A549 (cell line): ENCODE measurements at regions not wholly inside any gene's neighbourhood (a gene's known extent, or its start where the extent isn't known, plus 50 kb on each side); places are given as distances from the start of the nearest gene placed in this dataset.

ENCODE experiments used
- ATAC-seq, 2 experiments: fragments of 200-7000 bp in 1 of 2; fragments of >200 bp in 1 of 2; cut with Nextera tagmentation in 1 of 2; cut with Tn5 transposase in 1 of 2; 3 replicates each; pipeline versions ENCODE4 v1.8.0 to v1.9.1; 2018 to 2020; ENCODE audit warnings: mild to moderate bottlenecking in 1 of 2, moderate library complexity in 1 of 2
- CTCF ChIA-PET: fragments of 300-600 bp; sonication (Branson Sonifier 250); formaldehyde crosslinking; extraction: SDS; loops from one replicate; lab custom pipeline; 2021; ENCODE audit warnings: antibody characterized with exemption, inconsistent platforms; lab: Yijun Ruan, JAX
- POLR2A ChIA-PET: fragments of 350-600 bp; formaldehyde crosslinking; extraction: SDS; loops from one replicate; lab custom pipeline; 2021; ENCODE audit warnings: antibody characterized with exemption, inconsistent platforms; lab: Yijun Ruan, JAX
- DNase-seq, 2 experiments: peaks; one replicate each; pipeline versions ENCODE4 v3.0.0 to v3.0.0-alpha.2; 2011 to 2016; ENCODE audit warnings: low read depth in 1 of 2, low spot score in 1 of 2
- FAIRE-seq: peaks from 2 replicates; lab custom pipeline; 2011; peaks lifted over from hg19 to GRCh38; lab: Jason Lieb, UNC
- H3K27ac ChIP-seq, 2 experiments: fragments of >200 bp; sonication (Bioruptor Twin); formaldehyde crosslinking; 3 replicates each; pipeline ENCODE4 v1.5.1; 2016 to 2017
- H3K4me1 ChIP-seq: fragments of >200 bp; sonication (Bioruptor Twin); formaldehyde crosslinking; 3 replicates; pipeline ENCODE4 v1.6.1; 2016
- H3K4me2 ChIP-seq: fragments of >200 bp; sonication (Bioruptor Twin); formaldehyde crosslinking; 3 replicates; pipeline ENCODE4 v1.6.1; 2016
- H3K4me3 ChIP-seq: fragments of >200 bp; sonication (Bioruptor Twin); formaldehyde crosslinking; 3 replicates; pipeline ENCODE4 v1.5.1; 2016
- H3K9me3 ChIP-seq: fragments of >200 bp; sonication (Bioruptor Twin); formaldehyde crosslinking; 3 replicates; pipeline ENCODE4 v1.6.1; 2016
- BHLHE40 ChIP-seq: IDR thresholded peaks from 2 replicates; pipeline ENCODE4 v1.6.1; 2012; ENCODE audit warnings: low read depth, low read length, inconsistent platforms
- CBX2 ChIP-seq: fragments of 200-600 bp; sonication (generic); IDR thresholded peaks from 2 replicates; pipeline ENCODE4 v1.6.1; 2016; ENCODE audit warnings: low read depth, mild to moderate bottlenecking, borderline replicate concordance
- CHD2 ChIP-seq: fragments of 150-350 bp; IDR thresholded peaks from 2 replicates; pipeline ENCODE4 v1.6.1; 2014; ENCODE audit warnings: low read length; ENCODE audit not compliant: partially characterized antibody
- FOSL2 ChIP-seq, 2 experiments: fragments of 450-650 bp in 1 of 2; fragments of >200 bp in 1 of 2; sonication (Bioruptor Twin) in 1 of 2; formaldehyde crosslinking; IDR thresholded peaks; 2 replicates each; pipeline versions ENCODE4 v1.5.0 to v1.6.1; 2016 to 2020; ENCODE audit warnings: mild to moderate bottlenecking in 1 of 2, moderate library complexity in 1 of 2
- FOXS1 ChIP-seq: fragments of 250-450 bp; sonication (Bioruptor Pico); IDR thresholded peaks from 2 replicates; pipeline ENCODE4 v1.5.0; 2020; ENCODE audit warnings: mild to moderate bottlenecking, moderate library complexity
- HEYL ChIP-seq: fragments of 250-450 bp; sonication (Bioruptor Pico); IDR thresholded peaks from 2 replicates; pipeline ENCODE4 v1.8.0; 2021; ENCODE audit warnings: mild to moderate bottlenecking, moderate library complexity
- HOXB5 ChIP-seq: fragments of 250-450 bp; sonication (Bioruptor Pico); IDR thresholded peaks from 2 replicates; pipeline ENCODE4 v1.5.0; 2020; ENCODE audit warnings: mild to moderate bottlenecking, moderate library complexity
- JUN ChIP-seq, 2 experiments: fragments of >200 bp; sonication (Bioruptor Twin); formaldehyde crosslinking; IDR thresholded peaks; 2 replicates in 1 of 2; 3 replicates in 1 of 2; pipeline ENCODE4 v1.6.1; 2016 to 2017
- KDM1A ChIP-seq: fragments of 200-600 bp; sonication (generic); IDR thresholded peaks from 2 replicates; pipeline ENCODE4 v1.6.1; 2016; ENCODE audit warnings: low read depth, mild to moderate bottlenecking
- MAZ ChIP-seq: fragments of 150-350 bp; IDR thresholded peaks from 2 replicates; pipeline ENCODE4 v1.6.1; 2014; ENCODE audit warnings: antibody characterized with exemption, low read depth, low read length, borderline replicate concordance
- MYC ChIP-seq: IDR thresholded peaks from 2 replicates; pipeline ENCODE4 v1.6.1; 2012; ENCODE audit warnings: mild to moderate bottlenecking, inconsistent platforms, low read length, improper control_type of control experiment, borderline replicate concordance
- RARB ChIP-seq: fragments of 250-450 bp; sonication (Bioruptor Pico); IDR thresholded peaks from 2 replicates; pipeline ENCODE4 v1.8.0; 2021; ENCODE audit warnings: mild to moderate bottlenecking, moderate library complexity
- RNF2 ChIP-seq: fragments of 200-600 bp; sonication (generic); IDR thresholded peaks from 2 replicates; pipeline ENCODE4 v1.6.1; 2016; ENCODE audit warnings: low read depth, mild to moderate bottlenecking, antibody characterized with exemption, moderate library complexity, borderline replicate concordance
- TP53 ChIP-seq: fragments of 250-450 bp; sonication (Bioruptor Pico); IDR thresholded peaks from 2 replicates; pipeline ENCODE4 v1.5.0; 2021; ENCODE audit warnings: mild to moderate bottlenecking, moderate library complexity
- ZSCAN20 ChIP-seq: fragments of 250-450 bp; sonication (Bioruptor Pico); IDR thresholded peaks from 2 replicates; pipeline ENCODE4 v1.8.0; 2022; ENCODE audit warnings: mild to moderate bottlenecking, moderate library complexity
- WGBS: methylation state at CpG from one replicate; pipeline ENCODE4 v1.1.6; 2017; ENCODE audit errors: missing lambda C conversion rate; 5-methylcytosine and 5-hydroxymethylcytosine counted together
- TF ChIP-seq, protein P1 (sequence below): fragments of 200-600 bp; sonication (generic); IDR thresholded peaks from 2 replicates; pipeline ENCODE4 v1.6.1; 2016; ENCODE audit warnings: antibody characterized with exemption, mild to moderate bottlenecking, moderate library complexity
- TF ChIP-seq, protein P2 (sequence below): fragments of >200 bp; sonication (Bioruptor Twin); formaldehyde crosslinking; IDR thresholded peaks from 3 replicates; pipeline ENCODE4 v1.5.1; 2016
- TF ChIP-seq, protein P3 (sequence below): fragments of 150-350 bp; IDR thresholded peaks from 2 replicates; pipeline ENCODE4 v1.6.1; 2014; ENCODE audit warnings: low read depth, mild to moderate bottlenecking, low read length
- TF ChIP-seq, protein P4 (sequence below): fragments of 450-650 bp; IDR thresholded peaks from 2 replicates; pipeline ENCODE4 v1.6.1; 2014; ENCODE audit warnings: antibody characterized with exemption

DNA sequence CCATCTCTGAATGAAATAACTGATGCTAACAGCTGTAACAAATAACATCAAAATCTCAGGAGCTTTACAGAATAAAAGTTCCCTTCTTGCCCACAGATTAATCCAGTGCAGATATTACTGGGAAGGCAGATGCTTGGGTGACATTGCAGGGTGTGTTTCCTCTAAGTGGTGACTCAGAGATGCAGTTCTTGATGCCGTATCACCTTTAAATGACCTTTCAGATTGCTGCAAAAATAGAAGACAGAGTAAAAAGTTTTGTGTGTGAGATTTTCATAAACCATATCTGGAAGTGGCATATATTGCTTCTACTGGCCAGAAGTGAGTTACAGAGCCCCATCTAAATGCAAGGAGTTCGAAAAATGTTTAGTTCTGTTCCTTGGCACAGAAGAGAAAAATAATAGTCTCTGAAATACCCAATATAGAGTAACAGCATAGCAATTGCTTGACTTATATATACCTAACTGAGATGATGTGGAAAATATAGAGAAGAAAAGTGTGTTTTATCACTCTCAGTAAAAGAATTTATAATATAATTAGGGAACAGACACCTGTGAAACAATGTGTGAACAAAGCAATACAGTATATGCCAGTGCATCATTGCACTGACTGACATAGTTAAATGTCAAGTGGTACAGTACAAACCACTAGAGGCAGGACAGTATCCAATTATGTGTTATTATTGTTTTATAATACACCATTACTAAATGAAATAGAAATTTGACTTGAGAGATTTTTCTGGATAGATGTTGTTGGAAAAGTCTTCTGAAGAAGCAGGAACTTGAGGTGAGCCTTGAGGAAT lies 430.7 kb upstream of the CBLB start (continued):
- TF ChIP-seq, protein P1, sequence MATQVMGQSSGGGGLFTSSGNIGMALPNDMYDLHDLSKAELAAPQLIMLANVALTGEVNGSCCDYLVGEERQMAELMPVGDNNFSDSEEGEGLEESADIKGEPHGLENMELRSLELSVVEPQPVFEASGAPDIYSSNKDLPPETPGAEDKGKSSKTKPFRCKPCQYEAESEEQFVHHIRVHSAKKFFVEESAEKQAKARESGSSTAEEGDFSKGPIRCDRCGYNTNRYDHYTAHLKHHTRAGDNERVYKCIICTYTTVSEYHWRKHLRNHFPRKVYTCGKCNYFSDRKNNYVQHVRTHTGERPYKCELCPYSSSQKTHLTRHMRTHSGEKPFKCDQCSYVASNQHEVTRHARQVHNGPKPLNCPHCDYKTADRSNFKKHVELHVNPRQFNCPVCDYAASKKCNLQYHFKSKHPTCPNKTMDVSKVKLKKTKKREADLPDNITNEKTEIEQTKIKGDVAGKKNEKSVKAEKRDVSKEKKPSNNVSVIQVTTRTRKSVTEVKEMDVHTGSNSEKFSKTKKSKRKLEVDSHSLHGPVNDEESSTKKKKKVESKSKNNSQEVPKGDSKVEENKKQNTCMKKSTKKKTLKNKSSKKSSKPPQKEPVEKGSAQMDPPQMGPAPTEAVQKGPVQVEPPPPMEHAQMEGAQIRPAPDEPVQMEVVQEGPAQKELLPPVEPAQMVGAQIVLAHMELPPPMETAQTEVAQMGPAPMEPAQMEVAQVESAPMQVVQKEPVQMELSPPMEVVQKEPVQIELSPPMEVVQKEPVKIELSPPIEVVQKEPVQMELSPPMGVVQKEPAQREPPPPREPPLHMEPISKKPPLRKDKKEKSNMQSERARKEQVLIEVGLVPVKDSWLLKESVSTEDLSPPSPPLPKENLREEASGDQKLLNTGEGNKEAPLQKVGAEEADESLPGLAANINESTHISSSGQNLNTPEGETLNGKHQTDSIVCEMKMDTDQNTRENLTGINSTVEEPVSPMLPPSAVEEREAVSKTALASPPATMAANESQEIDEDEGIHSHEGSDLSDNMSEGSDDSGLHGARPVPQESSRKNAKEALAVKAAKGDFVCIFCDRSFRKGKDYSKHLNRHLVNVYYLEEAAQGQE, result no peak
- TF ChIP-seq, protein P2, sequence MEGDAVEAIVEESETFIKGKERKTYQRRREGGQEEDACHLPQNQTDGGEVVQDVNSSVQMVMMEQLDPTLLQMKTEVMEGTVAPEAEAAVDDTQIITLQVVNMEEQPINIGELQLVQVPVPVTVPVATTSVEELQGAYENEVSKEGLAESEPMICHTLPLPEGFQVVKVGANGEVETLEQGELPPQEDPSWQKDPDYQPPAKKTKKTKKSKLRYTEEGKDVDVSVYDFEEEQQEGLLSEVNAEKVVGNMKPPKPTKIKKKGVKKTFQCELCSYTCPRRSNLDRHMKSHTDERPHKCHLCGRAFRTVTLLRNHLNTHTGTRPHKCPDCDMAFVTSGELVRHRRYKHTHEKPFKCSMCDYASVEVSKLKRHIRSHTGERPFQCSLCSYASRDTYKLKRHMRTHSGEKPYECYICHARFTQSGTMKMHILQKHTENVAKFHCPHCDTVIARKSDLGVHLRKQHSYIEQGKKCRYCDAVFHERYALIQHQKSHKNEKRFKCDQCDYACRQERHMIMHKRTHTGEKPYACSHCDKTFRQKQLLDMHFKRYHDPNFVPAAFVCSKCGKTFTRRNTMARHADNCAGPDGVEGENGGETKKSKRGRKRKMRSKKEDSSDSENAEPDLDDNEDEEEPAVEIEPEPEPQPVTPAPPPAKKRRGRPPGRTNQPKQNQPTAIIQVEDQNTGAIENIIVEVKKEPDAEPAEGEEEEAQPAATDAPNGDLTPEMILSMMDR, result no peak
- TF ChIP-seq RARB (CRISPR knock-in tag) (no peak), HOXB5 (CRISPR knock-in tag) (no peak), FOSL2 (IDR thresholded peaks at IDR 0.05) (no peak), FOSL2 (CRISPR knock-in tag; IDR thresholded peaks at IDR 0.05) (no peak), BHLHE40 (no peak), CBX2 (no peak)
- TF ChIP-seq, protein P3, sequence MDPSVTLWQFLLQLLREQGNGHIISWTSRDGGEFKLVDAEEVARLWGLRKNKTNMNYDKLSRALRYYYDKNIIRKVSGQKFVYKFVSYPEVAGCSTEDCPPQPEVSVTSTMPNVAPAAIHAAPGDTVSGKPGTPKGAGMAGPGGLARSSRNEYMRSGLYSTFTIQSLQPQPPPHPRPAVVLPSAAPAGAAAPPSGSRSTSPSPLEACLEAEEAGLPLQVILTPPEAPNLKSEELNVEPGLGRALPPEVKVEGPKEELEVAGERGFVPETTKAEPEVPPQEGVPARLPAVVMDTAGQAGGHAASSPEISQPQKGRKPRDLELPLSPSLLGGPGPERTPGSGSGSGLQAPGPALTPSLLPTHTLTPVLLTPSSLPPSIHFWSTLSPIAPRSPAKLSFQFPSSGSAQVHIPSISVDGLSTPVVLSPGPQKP, result no peak

DNA sequence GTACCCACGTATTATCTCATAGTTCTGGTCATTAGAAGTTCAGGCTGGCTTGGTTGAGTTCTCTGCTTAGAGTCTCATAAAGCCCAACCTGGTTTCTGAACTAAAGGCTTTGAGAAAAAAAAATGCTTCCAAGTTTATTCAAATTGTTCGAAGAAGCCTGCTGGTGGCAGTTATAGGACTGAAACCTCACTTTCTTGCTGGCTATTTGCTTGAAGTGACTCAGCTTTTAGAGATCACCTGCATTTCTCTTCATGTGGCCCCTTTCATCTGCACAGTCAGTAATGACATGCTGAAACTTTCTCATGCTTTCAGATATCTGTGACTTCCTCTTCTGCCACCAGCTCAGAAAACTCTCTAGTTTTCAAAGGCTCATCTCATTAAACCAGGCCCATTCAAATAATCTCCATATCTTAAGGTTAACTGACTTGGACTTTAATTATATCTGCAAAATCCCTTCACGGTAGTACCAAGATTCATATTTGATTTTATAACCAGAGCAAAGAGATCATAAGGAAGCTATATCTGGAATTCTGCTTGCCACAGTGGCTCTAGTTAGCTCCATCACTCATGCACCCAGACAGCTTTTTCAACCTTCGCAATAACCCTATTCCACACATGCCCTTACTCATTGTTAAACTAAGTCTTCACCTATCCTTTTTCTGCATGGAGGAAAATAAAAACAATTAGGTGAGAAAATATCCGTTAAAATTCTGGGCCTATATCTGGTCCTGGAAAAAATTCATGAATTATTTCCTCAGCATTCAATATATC lies 433.8 kb upstream of the CBLB start:
- Histone ChIP-seq H3K4me3 (no peak overlapping the region), H3K4me1 (0 out of 3 replicates have a peak, but pooled peaks cover 3% of the 10 kb centered on the region), H3K27ac (no peak overlapping the region), H3K9me3 (no peaks in the 10 kb centered on the region), H3K4me2 (no peak overlapping the region)
- ChIA-PET CTCF (no interaction called here), POLR2A (no interaction called here)
- WGBS, result 57% methylated on average over 5 of the region's 5 CpGs
- no peak for TF ChIP-seq RNF2
- no peak for TF ChIP-seq FOXS1 (CRISPR knock-in tag)
- TF ChIP-seq FOSL2 (IDR thresholded peaks at IDR 0.05), result no peak
- no peak for TF ChIP-seq FOSL2 (CRISPR knock-in tag; IDR thresholded peaks at IDR 0.05)
- no peak for TF ChIP-seq TP53 (CRISPR knock-in tag)
- no peak for TF ChIP-seq ZSCAN20
- no peak for TF ChIP-seq JUN (IDR thresholded peaks at IDR 0.05)
- TF ChIP-seq HEYL (CRISPR knock-in tag), result no peak
- TF ChIP-seq MAZ, result no peak
- no peak for TF ChIP-seq MYC
- TF ChIP-seq RARB (CRISPR knock-in tag), result no peak
- TF ChIP-seq CHD2, result no peak
- TF ChIP-seq KDM1A, result no peak
- TF ChIP-seq, protein P4, sequence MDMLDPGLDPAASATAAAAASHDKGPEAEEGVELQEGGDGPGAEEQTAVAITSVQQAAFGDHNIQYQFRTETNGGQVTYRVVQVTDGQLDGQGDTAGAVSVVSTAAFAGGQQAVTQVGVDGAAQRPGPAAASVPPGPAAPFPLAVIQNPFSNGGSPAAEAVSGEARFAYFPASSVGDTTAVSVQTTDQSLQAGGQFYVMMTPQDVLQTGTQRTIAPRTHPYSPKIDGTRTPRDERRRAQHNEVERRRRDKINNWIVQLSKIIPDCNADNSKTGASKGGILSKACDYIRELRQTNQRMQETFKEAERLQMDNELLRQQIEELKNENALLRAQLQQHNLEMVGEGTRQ, result no peak
- TF ChIP-seq, protein P1, result no peak
- no peak for TF ChIP-seq BHLHE40
- ATAC-seq, result no peak
- FAIRE-seq, result peak; percentile 43
- no peak for DNase-seq
